ENCODE measurements at regions not wholly inside any gene's neighbourhood (a gene's known extent, or its start where the extent isn't known, plus 50 kb on each side); places are given as distances from the start of the nearest gene placed in this dataset.

GRCh38 chr2:8416849-8417832 lies 264.7 kb upstream of the ID2 start:
- Histone ChIP-seq H3K27ac (no peak overlapping the region), H3K27me3 (no peaks in the 10 kb centered on the region), H3K4me1 (peaks cover 0 to 16% of the 10 kb centered on the region in 2 donors), H3K36me3 (no peaks in the 10 kb centered on the region), H3K4me3 (replicated peaks in 1 of 3) (no peak overlapping the region), H3K9me3 (no peaks in the 10 kb centered on the region)
- no peak for DNase-seq
- intact Hi-C loops (cut with DNase I), result no loop called here
- TF ChIP-seq POLR2A (IDR thresholded peaks at IDR 0.05) (no peak), CTCF (IDR thresholded peaks at IDR 0.05) (no peak)
- WGBS, 2 donors, result 71 to 76% methylated on average over 10 of the region's 10 CpGs

GRCh38 chr2:8418721-8419120 lies 263.1 kb upstream of the ID2 start:
- intact Hi-C loops (cut with DNase I), result no loop called here
- H3K27me3 ChIP-seq, result no peaks in the 10 kb centered on the region
- no peak overlapping the region for H3K27ac ChIP-seq
- 94% methylated on average over 3 of the region's 3 CpGs for WGBS, 2 donors
- H3K36me3 ChIP-seq, result no peaks in the 10 kb centered on the region
- peaks cover 0 to 4% of the 10 kb centered on the region in 2 donors for H3K4me1 ChIP-seq
- no peaks in the 10 kb centered on the region for H3K9me3 ChIP-seq
- no peak for DNase-seq
- TF ChIP-seq POLR2A (IDR thresholded peaks at IDR 0.05) (no peak), CTCF (IDR thresholded peaks at IDR 0.05) (no peak)
- no peak overlapping the region for H3K4me3 ChIP-seq (replicated peaks in 1 of 3)

- no peaks in the 10 kb centered on the region for H3K9me3 ChIP-seq
- 83 to 90% methylated on average over 10 to 11 of the region's 11 CpGs for WGBS, 2 donors
- no peak overlapping the region for H3K27ac ChIP-seq
- H3K36me3 ChIP-seq, result no peaks in the 10 kb centered on the region
- H3K4me1 ChIP-seq, result no peaks in the 10 kb centered on the region
- DNase-seq, result no peak
- TF ChIP-seq CTCF (IDR thresholded peaks at IDR 0.05), result no peak
- no peak for TF ChIP-seq POLR2A (IDR thresholded peaks at IDR 0.05)
- no peak overlapping the region for H3K4me3 ChIP-seq (replicated peaks in 1 of 3)
- intact Hi-C loops (cut with DNase I), result no loop called here
- no peaks in the 10 kb centered on the region for H3K27me3 ChIP-seq
Measured at GRCh38 chr2:8421658-8422449, 260.0 kb upstream of the ID2 start.

- H3K4me3 ChIP-seq (replicated peaks in 1 of 3), result no peak overlapping the region
- H3K27me3 ChIP-seq, result no peaks in the 10 kb centered on the region
- no peaks in the 10 kb centered on the region for H3K9me3 ChIP-seq
- WGBS, 2 donors, result 89 to 90% methylated on average over 4 of the region's 4 CpGs
- no peaks in the 10 kb centered on the region for H3K4me1 ChIP-seq
- no peak overlapping the region for H3K27ac ChIP-seq
- DNase-seq, result no peak
- H3K36me3 ChIP-seq, result no peaks in the 10 kb centered on the region
- TF ChIP-seq CTCF (IDR thresholded peaks at IDR 0.05), result no peak
- intact Hi-C loops (cut with DNase I), result no loop called here
Measured at GRCh38 chr2:8422450-8422800, 259.4 kb upstream of the ID2 start.
